H9 (cell line): ENCODE measurements at regions not wholly inside any gene's neighbourhood (a gene's known extent, or its start where the extent isn't known, plus 50 kb on each side); places are given as distances from the start of the nearest gene placed in this dataset.

ENCODE experiments used
- DNase-seq: peaks from one replicate; pipeline ENCODE4 v3.0.0-alpha.2; 2017
- H2AFZ ChIP-seq: one replicate; pipeline ENCODE4 v1.6.1; 2013; ENCODE audit warnings: mild to moderate bottlenecking, low read length, control low read depth, moderate library complexity
- H2AK5ac ChIP-seq: 2 replicates; pipeline ENCODE4 v1.6.1; 2013; ENCODE audit warnings: low read length, control low read depth, mixed read lengths; ENCODE audit not compliant: insufficient read length
- H2BK120ac ChIP-seq: one replicate; pipeline ENCODE4 v1.6.1; 2013; ENCODE audit warnings: low read depth, mild to moderate bottlenecking, low read length, control low read depth, inconsistent platforms; ENCODE audit not compliant: poor library complexity, severe bottlenecking
- H2BK12ac ChIP-seq: 2 replicates; pipeline ENCODE4 v1.6.1; 2013; ENCODE audit warnings: low read length, control low read depth, mixed read lengths, low read depth; ENCODE audit not compliant: insufficient read length
- H2BK15ac ChIP-seq: 2 replicates; pipeline ENCODE4 v1.6.1; 2013; ENCODE audit warnings: low read depth, low read length, control low read depth
- H2BK20ac ChIP-seq: one replicate; pipeline ENCODE4 v1.6.1; 2013; ENCODE audit warnings: low read depth, mild to moderate bottlenecking, low read length, control low read depth, inconsistent platforms; ENCODE audit not compliant: poor library complexity, severe bottlenecking
- H2BK5ac ChIP-seq: 2 replicates; pipeline ENCODE4 v1.6.1; 2013; ENCODE audit warnings: low read length, control low read depth, mixed read lengths; ENCODE audit not compliant: insufficient read length
- H3K14ac ChIP-seq: 2 replicates; pipeline ENCODE4 v1.6.1; 2013; ENCODE audit warnings: low read length, control low read depth; ENCODE audit not compliant: insufficient read depth
- H3K18ac ChIP-seq: 2 replicates; pipeline ENCODE4 v1.6.1; 2013; ENCODE audit warnings: low read depth, mild to moderate bottlenecking, mixed read lengths, low read length, control low read depth; ENCODE audit not compliant: insufficient read length
- H3K23ac ChIP-seq: 2 replicates; pipeline ENCODE4 v1.6.1; 2013; ENCODE audit warnings: low read length, control low read depth, mixed read lengths, low read depth; ENCODE audit not compliant: insufficient read length
- H3K23me2 ChIP-seq: 2 replicates; pipeline ENCODE4 v1.6.1; 2013; ENCODE audit warnings: low read depth, mild to moderate bottlenecking, mixed read lengths, low read length, control low read depth; ENCODE audit not compliant: insufficient read length, poor library complexity, severe bottlenecking
- H3K27ac ChIP-seq: 2 replicates; pipeline ENCODE4 v1.5.1; 2013; ENCODE audit warnings: low read length, control low read depth, mixed read lengths, low read depth; ENCODE audit not compliant: insufficient read length
- H3K27me3 ChIP-seq: 2 replicates; pipeline ENCODE4 v1.6.1; 2013; ENCODE audit warnings: low read length, control low read depth, inconsistent platforms; ENCODE audit not compliant: insufficient read depth
- H3K4ac ChIP-seq: 2 replicates; pipeline ENCODE4 v1.6.1; 2013; ENCODE audit warnings: low read depth, mild to moderate bottlenecking, control low read depth, inconsistent platforms, low read length, moderate library complexity
- H3K4me1 ChIP-seq: 2 replicates; pipeline ENCODE4 v1.6.1; 2013; ENCODE audit warnings: low read length, control low read depth, inconsistent platforms; ENCODE audit not compliant: insufficient read depth
- H3K4me2 ChIP-seq: 2 replicates; pipeline ENCODE4 v1.6.1; 2013; ENCODE audit warnings: low read length, control low read depth, mixed read lengths; ENCODE audit not compliant: insufficient read length, insufficient read depth
- H3K56ac ChIP-seq: 2 replicates; pipeline ENCODE4 v1.6.1; 2013; ENCODE audit warnings: low read depth, mild to moderate bottlenecking, mixed read lengths, low read length, control low read depth; ENCODE audit not compliant: insufficient read length
- H3K79me1 ChIP-seq: 2 replicates; pipeline ENCODE4 v1.6.1; 2013; ENCODE audit warnings: low read depth, mild to moderate bottlenecking, moderate library complexity, low read length, control low read depth, inconsistent platforms; ENCODE audit not compliant: insufficient read depth, poor library complexity, severe bottlenecking
- H3K79me2 ChIP-seq: 2 replicates; pipeline ENCODE4 v1.6.1; 2013; ENCODE audit warnings: low read length, control low read depth, inconsistent platforms; ENCODE audit not compliant: insufficient read depth
- H3K9ac ChIP-seq: 2 replicates; pipeline ENCODE4 v1.6.1; 2013; ENCODE audit warnings: low read length, control low read depth, mixed read lengths; ENCODE audit not compliant: insufficient read length; ENCODE audit errors: extremely low read depth
- H3K9me3 ChIP-seq: one replicate; pipeline ENCODE4 v1.6.1; 2013; ENCODE audit warnings: low read depth, low read length, inconsistent platforms; ENCODE audit not compliant: control insufficient read depth
- H3T11ph ChIP-seq: one replicate; pipeline ENCODE4 v1.6.1; 2013; ENCODE audit warnings: mild to moderate bottlenecking, low read length, control low read depth, inconsistent platforms
- H4K20me1 ChIP-seq: one replicate; pipeline ENCODE4 v1.6.1; 2013; ENCODE audit not compliant: control insufficient read depth, insufficient read length, insufficient read depth
- H4K5ac ChIP-seq: 2 replicates; pipeline ENCODE4 v1.6.1; 2013; ENCODE audit warnings: low read depth, mild to moderate bottlenecking, mixed read lengths, low read length, control low read depth; ENCODE audit not compliant: insufficient read length
- H4K8ac ChIP-seq: replicated peaks from 2 replicates; pipeline ENCODE4 v1.6.1; 2013; ENCODE audit warnings: low read length, control low read depth, mixed read lengths, low read depth; ENCODE audit not compliant: insufficient read length
- H4K91ac ChIP-seq: 2 replicates; pipeline ENCODE4 v1.6.1; 2013; ENCODE audit warnings: low read depth, mild to moderate bottlenecking, moderate library complexity, mixed read lengths, low read length, control low read depth; ENCODE audit not compliant: insufficient read length
- H3K27ac Mint-ChIP-seq, 3 experiments: 2 replicates in 2 of 3; 3 replicates in 1 of 3; pipeline ENCODE4 v1.8.0; 2020 to 2021; ENCODE audit warnings: mixed read lengths in 3 of 3, mild to moderate bottlenecking in 1 of 3, moderate library complexity in 1 of 3
- H3K27me3 Mint-ChIP-seq: 2 replicates; pipeline ENCODE4 v1.8.0; 2021; ENCODE audit warnings: low read depth, mild to moderate bottlenecking, moderate library complexity, mixed read lengths
- H3K36me3 Mint-ChIP-seq, 3 experiments: 2 replicates in 2 of 3; 3 replicates in 1 of 3; pipeline ENCODE4 v1.8.0; 2020 to 2021; ENCODE audit warnings: low read depth in 3 of 3, mixed read lengths in 3 of 3; ENCODE audit not compliant: insufficient read depth in 1 of 3
- H3K4me1 Mint-ChIP-seq, 2 experiments: 2 replicates each; pipeline ENCODE4 v1.8.0; 2020; ENCODE audit warnings: mixed read lengths in 2 of 2
- H3K4me3 Mint-ChIP-seq, 2 experiments: 2 replicates in 1 of 2; 3 replicates in 1 of 2; pipeline ENCODE4 v1.8.0; 2020 to 2021; ENCODE audit warnings: mild to moderate bottlenecking in 2 of 2, mixed read lengths in 2 of 2, moderate library complexity in 1 of 2
- H3K9me3 Mint-ChIP-seq, 2 experiments: 2 replicates in 1 of 2; 3 replicates in 1 of 2; pipeline ENCODE4 v1.8.0; 2020; ENCODE audit warnings: mild to moderate bottlenecking in 2 of 2, mixed read lengths in 2 of 2, moderate library complexity in 1 of 2
- WGBS: extraction: QIAGEN DNeasy Blood & Tissue Kit; methylation state at CpG from one replicate; pipeline ENCODE4 v1.1.7; 2013; ENCODE audit warnings: missing lambda C conversion rate, low lambda C conversion rate, mixed read lengths; ENCODE audit not compliant: insufficient read length; ENCODE audit errors: extremely low coverage; 5-methylcytosine and 5-hydroxymethylcytosine counted together
- TF ChIP-seq, protein P1 (sequence below): fragments of 200-600 bp; sonication (generic); conservative IDR thresholded peaks from 3 replicates; pipeline ENCODE4 v1.8.0; 2021; ENCODE audit warnings: antibody characterized with exemption, mild to moderate bottlenecking

DNA sequence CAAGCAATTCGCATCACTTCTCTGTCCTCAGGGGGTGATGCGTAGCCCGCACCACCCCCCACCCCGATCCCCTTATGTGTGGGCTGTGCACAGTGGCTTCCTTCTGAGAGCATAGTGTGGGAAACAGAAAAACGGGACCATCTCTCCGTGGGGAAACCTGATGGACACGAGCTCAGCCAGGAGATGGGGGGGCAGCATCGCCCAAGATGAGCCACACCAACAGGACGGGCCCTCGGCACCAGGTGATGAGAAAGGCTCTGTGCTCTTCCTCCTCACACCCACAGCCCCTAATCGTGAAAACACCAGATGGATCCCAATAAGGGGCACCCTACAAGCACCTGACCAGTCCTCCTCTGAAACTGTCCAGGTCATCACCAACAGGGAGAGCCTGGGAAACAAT is 153.6 kb downstream of the SHANK2 start:
- no peak overlapping the region for H2BK12ac ChIP-seq
- no peaks in the 10 kb centered on the region for H3K23me2 ChIP-seq
- Mint-ChIP-seq H3K27me3 (no peaks in the 10 kb centered on the region; the same call in 1 of the 2 replicates), H3K4me3 (no peak overlapping the region), H3K27ac (no peak overlapping the region; a peak in 1 of 7 replicates), H3K9me3 (no peaks in the 10 kb centered on the region), H3K36me3 (peaks cover 19 to 30% (median 28%) of the 10 kb centered on the region in 3 experiments), H3K4me1 (0 out of 4 replicates have a peak, but pooled peaks cover 0 to 2% of the 10 kb centered on the region in 2 experiments)
- no peak overlapping the region for H3K9ac ChIP-seq
- H3K79me2 ChIP-seq, result no peaks in the 10 kb centered on the region
- H2BK20ac ChIP-seq, result no peak overlapping the region
- H2AK5ac ChIP-seq, result no peak overlapping the region
- no peak overlapping the region for H3T11ph ChIP-seq
- no peak overlapping the region for H3K4ac ChIP-seq
- no peak overlapping the region for H2AFZ ChIP-seq
- no peaks in the 10 kb centered on the region for H3K79me1 ChIP-seq
- no peak overlapping the region for H3K4me2 ChIP-seq
- H3K27ac ChIP-seq, result no peak overlapping the region
- no peak for DNase-seq
- H4K20me1 ChIP-seq, result no peaks in the 10 kb centered on the region
- no peak overlapping the region for H2BK5ac ChIP-seq
- no peaks in the 10 kb centered on the region for H3K27me3 ChIP-seq
- H4K91ac ChIP-seq, result no peak overlapping the region
- WGBS, result no CpG with 5 or more reads among the region's 11 CpGs
- TF ChIP-seq, protein P1, sequence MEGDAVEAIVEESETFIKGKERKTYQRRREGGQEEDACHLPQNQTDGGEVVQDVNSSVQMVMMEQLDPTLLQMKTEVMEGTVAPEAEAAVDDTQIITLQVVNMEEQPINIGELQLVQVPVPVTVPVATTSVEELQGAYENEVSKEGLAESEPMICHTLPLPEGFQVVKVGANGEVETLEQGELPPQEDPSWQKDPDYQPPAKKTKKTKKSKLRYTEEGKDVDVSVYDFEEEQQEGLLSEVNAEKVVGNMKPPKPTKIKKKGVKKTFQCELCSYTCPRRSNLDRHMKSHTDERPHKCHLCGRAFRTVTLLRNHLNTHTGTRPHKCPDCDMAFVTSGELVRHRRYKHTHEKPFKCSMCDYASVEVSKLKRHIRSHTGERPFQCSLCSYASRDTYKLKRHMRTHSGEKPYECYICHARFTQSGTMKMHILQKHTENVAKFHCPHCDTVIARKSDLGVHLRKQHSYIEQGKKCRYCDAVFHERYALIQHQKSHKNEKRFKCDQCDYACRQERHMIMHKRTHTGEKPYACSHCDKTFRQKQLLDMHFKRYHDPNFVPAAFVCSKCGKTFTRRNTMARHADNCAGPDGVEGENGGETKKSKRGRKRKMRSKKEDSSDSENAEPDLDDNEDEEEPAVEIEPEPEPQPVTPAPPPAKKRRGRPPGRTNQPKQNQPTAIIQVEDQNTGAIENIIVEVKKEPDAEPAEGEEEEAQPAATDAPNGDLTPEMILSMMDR, result no peak
- H3K4me1 ChIP-seq, result no peaks in the 10 kb centered on the region
- no peaks in the 10 kb centered on the region for H3K9me3 ChIP-seq
- H2BK15ac ChIP-seq, result no peak overlapping the region
- H3K18ac ChIP-seq, result no peak overlapping the region
- H3K56ac ChIP-seq, result no peak overlapping the region
- H3K23ac ChIP-seq, result no peak overlapping the region
- no peak overlapping the region for H4K5ac ChIP-seq
- no peak overlapping the region for H3K14ac ChIP-seq
- no peak overlapping the region for H4K8ac ChIP-seq
- H2BK120ac ChIP-seq, result no peak overlapping the region
